HepG2 (cell line): ENCODE measurements at regions not wholly inside any gene's neighbourhood (a gene's known extent, or its start where the extent isn't known, plus 50 kb on each side); places are given as distances from the start of the nearest gene placed in this dataset.

Experiments used
- CHD2 ChIP-seq: IDR thresholded peaks from 2 replicates; pipeline ENCODE4 v1.6.1; 2011; ENCODE audit warnings: low read depth, low read length, improper control_type of control experiment
- CTCF ChIP-seq: sonication (generic); formaldehyde crosslinking; IDR thresholded peaks from 2 replicates; pipeline ENCODE4 v1.5.0; 2020; ENCODE audit warnings: mild to moderate bottlenecking, missing genetic modification reagents, moderate library complexity
- FOXP1 ChIP-seq, 2 experiments: fragments of 450-650 bp in 1 of 2; IDR thresholded peaks; 2 replicates each; pipeline ENCODE4 v1.6.1; 2017 to 2018; ENCODE audit warnings: antibody characterized with exemption in 1 of 2
- HCFC1 ChIP-seq: fragments of 150-350 bp; IDR thresholded peaks from 2 replicates; pipeline ENCODE4 v1.6.1; 2014; ENCODE audit warnings: low read depth, low read length
- HNRNPK ChIP-seq: fragments of 200-400 bp; formaldehyde crosslinking; IDR thresholded peaks from 2 replicates; pipeline ENCODE4 v1.6.1; 2018; ENCODE audit warnings: low read length, low read depth, moderate library complexity, mild to moderate bottlenecking; ENCODE audit not compliant: poor library complexity, severe bottlenecking
- MLX ChIP-seq: IDR thresholded peaks from 2 replicates; pipeline ENCODE4 v1.6.1; 2016
- REST ChIP-seq, 2 experiments: IDR thresholded peaks; 2 replicates each; pipeline ENCODE4 v1.6.1; 2011 to 2012; ENCODE audit warnings: low read length in 2 of 2, borderline replicate concordance in 1 of 2, low read depth in 1 of 2, mild to moderate bottlenecking in 1 of 2, moderate library complexity in 1 of 2
- RXRA ChIP-seq: sonication (generic); formaldehyde crosslinking; IDR thresholded peaks from 2 replicates; pipeline ENCODE4 v1.5.1; 2020; ENCODE audit warnings: missing genetic modification reagents
- SIX1 ChIP-seq: sonication (generic); formaldehyde crosslinking; IDR thresholded peaks from 2 replicates; pipeline ENCODE4 v1.4.0; 2020; ENCODE audit warnings: missing genetic modification reagents, borderline replicate concordance
- TBP ChIP-seq: sonication (generic); formaldehyde crosslinking; IDR thresholded peaks from 2 replicates; pipeline ENCODE4 v1.5.0; 2020; ENCODE audit warnings: missing genetic modification reagents
- TCF7L2 ChIP-seq: IDR thresholded peaks from 2 replicates; pipeline ENCODE4 v1.6.1; 2011; ENCODE audit warnings: mild to moderate bottlenecking, low read depth, low read length, moderate library complexity
- TEAD3 ChIP-seq: optimal IDR thresholded peaks from 2 replicates; pipeline ENCODE3; 2016; ENCODE audit warnings: borderline replicate concordance
- THAP7 ChIP-seq: sonication (generic); formaldehyde crosslinking; IDR thresholded peaks from 2 replicates; pipeline ENCODE4 v1.8.1; 2023; ENCODE audit warnings: mild to moderate bottlenecking, missing genetic modification reagents
- ZNF607 ChIP-seq: sonication (generic); formaldehyde crosslinking; IDR thresholded peaks from 2 replicates; pipeline ENCODE4 v1.5.1; 2020; ENCODE audit warnings: missing genetic modification reagents, mild to moderate bottlenecking, borderline replicate concordance

GRCh38 chr2:7201851-7202250, 284.6 kb downstream of the RNF144A start:
- TF ChIP-seq RXRA (no peak), THAP7 (CRISPR knock-in tag) (no peak), MLX (CRISPR knock-in tag) (no peak), FOXP1 (IDR thresholded peaks at IDR 0.05) (no peak), FOXP1 (CRISPR knock-in tag; IDR thresholded peaks at IDR 0.05) (no peak), SIX1 (CRISPR knock-in tag) (no peak), HCFC1 (no peak), TBP (CRISPR knock-in tag) (no peak), CHD2 (no peak), REST (IDR thresholded peaks at IDR 0.05; ENCODE audit: borderline replicate concordance in 1 of 2, low read depth in 1 of 2, low read length in 2 of 2) (no peak), TEAD3 (no peak), TCF7L2 (no peak), ZNF607 (CRISPR knock-in tag) (no peak), HNRNPK (no peak), CTCF (no peak)
